H1 (cell line): ENCODE measurements at regions not wholly inside any gene's neighbourhood (a gene's known extent, or its start where the extent isn't known, plus 50 kb on each side); places are given as distances from the start of the nearest gene placed in this dataset.

Experiments used
- CTCF ChIA-PET: fragments of 300-600 bp; sonication (Branson Sonifier 250); formaldehyde crosslinking; loops from one replicate; lab custom pipeline; 2021; ENCODE audit not compliant: partially characterized antibody; lab: Charles Lee
- POLR2A ChIA-PET: fragments of 300-600 bp; sonication (Branson Sonifier 250); formaldehyde crosslinking; loops from one replicate; lab custom pipeline; 2021; ENCODE audit warnings: inconsistent platforms; ENCODE audit not compliant: partially characterized antibody; lab: Charles Lee
- DNase-seq, 2 experiments: peaks; one replicate each; pipeline versions ENCODE4 v3.0.0 to v3.0.0-alpha.2; 2010 to 2022; ENCODE audit warnings: low spot score in 2 of 2, low read depth in 1 of 2, mixed read lengths in 1 of 2
- FAIRE-seq: peaks from 2 replicates; lab custom pipeline; 2011; peaks lifted over from hg19 to GRCh38; lab: Jason Lieb, UNC
- H2AFZ ChIP-seq: 2 replicates; pipeline ENCODE4 v1.8.1; 2012; ENCODE audit warnings: low read length, inconsistent platforms
- H2AK5ac ChIP-seq: 2 replicates; pipeline ENCODE4 v1.6.1; 2013; ENCODE audit warnings: low read depth, low read length
- H2BK120ac ChIP-seq: replicated peaks from 2 replicates; pipeline ENCODE3; 2013; ENCODE audit warnings: low read depth, low read length, inconsistent platforms
- H2BK12ac ChIP-seq: 2 replicates; pipeline ENCODE4 v1.6.1; 2013; ENCODE audit warnings: low read depth, low read length
- H2BK15ac ChIP-seq: 2 replicates; pipeline ENCODE4 v1.6.1; 2013; ENCODE audit warnings: low read length
- H2BK20ac ChIP-seq: 2 replicates; pipeline ENCODE4 v1.6.1; 2013; ENCODE audit warnings: low read length
- H2BK5ac ChIP-seq: 2 replicates; pipeline ENCODE4 v1.6.1; 2013; ENCODE audit warnings: low read depth, low read length
- H3K14ac ChIP-seq: 2 replicates; pipeline ENCODE4 v1.6.1; 2013; ENCODE audit warnings: inconsistent platforms; ENCODE audit not compliant: insufficient read length
- H3K18ac ChIP-seq: 2 replicates; pipeline ENCODE4 v1.6.1; 2013; ENCODE audit warnings: low read length; ENCODE audit errors: extremely low read depth
- H3K23ac ChIP-seq: 2 replicates; pipeline ENCODE4 v1.6.1; 2013; ENCODE audit warnings: inconsistent platforms; ENCODE audit not compliant: insufficient read length
- H3K23me2 ChIP-seq: 2 replicates; pipeline ENCODE4 v1.6.1; 2013; ENCODE audit warnings: low read depth, low read length
- H3K27ac ChIP-seq: 2 replicates; pipeline ENCODE4 v1.6.1; 2011; ENCODE audit warnings: low read depth, low read length, inconsistent platforms
- H3K27me3 ChIP-seq, 4 experiments: replicated peaks in 1 of 4; 1 replicate in 1 of 4; 2 replicates in 3 of 4; pipeline versions ENCODE4 v1.6.1 to v1.8.1; 2011 to 2013; ENCODE audit warnings: low read length in 3 of 4, mild to moderate bottlenecking in 3 of 4, inconsistent platforms in 2 of 4, mixed read lengths in 2 of 4, moderate library complexity in 1 of 4; ENCODE audit not compliant: control insufficient read depth in 3 of 4, insufficient read depth in 3 of 4; ENCODE audit errors: extremely low read depth in 1 of 4
- H3K36me3 ChIP-seq, 4 experiments: 2 replicates each; pipeline versions ENCODE4 v1.6.1 to v1.8.1; 2011 to 2013; ENCODE audit warnings: mild to moderate bottlenecking in 4 of 4, low read length in 3 of 4, moderate library complexity in 2 of 4, control low read depth in 1 of 4, inconsistent platforms in 1 of 4; ENCODE audit not compliant: insufficient read depth in 4 of 4, control insufficient read depth in 2 of 4
- H3K4ac ChIP-seq: replicated peaks from 2 replicates; pipeline ENCODE3; 2013; ENCODE audit warnings: low read length, low read depth, mixed read lengths, inconsistent platforms; ENCODE audit not compliant: insufficient read length
- H3K4me1 ChIP-seq, 4 experiments: replicated peaks in 1 of 4; 1 replicate in 1 of 4; 2 replicates in 3 of 4; pipeline versions ENCODE4 v1.6.1 to v1.8.1; 2011 to 2013; ENCODE audit warnings: low read length in 3 of 4, inconsistent platforms in 2 of 4, mixed read lengths in 1 of 4; ENCODE audit not compliant: insufficient read depth in 4 of 4, control insufficient read depth in 3 of 4
- H3K4me2 ChIP-seq, 2 experiments: 2 replicates each; pipeline versions ENCODE4 v1.6.1 to v1.8.1; 2011 to 2013; ENCODE audit warnings: low read depth in 2 of 2, low read length in 2 of 2, control low read depth in 1 of 2, inconsistent platforms in 1 of 2, mild to moderate bottlenecking in 1 of 2; ENCODE audit not compliant: insufficient read depth in 1 of 2
- H3K4me3 ChIP-seq, 4 experiments: fragments of 200-600, 300-600 bp in 1 of 4; sonication (generic), shearing (Covaris generic), sonication (Bioruptor Twin) in 1 of 4; 2 replicates each; pipeline versions ENCODE4 v1.5.1 to v1.8.1; 2011 to 2016; ENCODE audit warnings: low read length in 4 of 4, low read depth in 3 of 4, control low read depth in 2 of 4, inconsistent platforms in 2 of 4, mild to moderate bottlenecking in 2 of 4, mixed read lengths in 1 of 4, moderate library complexity in 1 of 4; ENCODE audit not compliant: insufficient read depth in 2 of 4; ENCODE audit errors: extremely low read depth in 1 of 4
- H3K56ac ChIP-seq: replicated peaks from 2 replicates; pipeline ENCODE3; 2013; ENCODE audit warnings: low read depth, mild to moderate bottlenecking, mixed read lengths, low read length, inconsistent platforms; ENCODE audit not compliant: insufficient read length
- H3K79me1 ChIP-seq: 2 replicates; pipeline ENCODE4 v1.6.1; 2013; ENCODE audit warnings: low read depth, low read length, control low read depth
- H3K79me2 ChIP-seq, 2 experiments: 2 replicates each; pipeline versions ENCODE4 v1.6.1 to v1.8.1; 2012 to 2013; ENCODE audit warnings: low read length in 2 of 2, mild to moderate bottlenecking in 2 of 2, inconsistent platforms in 1 of 2; ENCODE audit not compliant: insufficient read depth in 2 of 2, control insufficient read depth in 1 of 2
- H3K9ac ChIP-seq, 4 experiments: replicated peaks in 1 of 4; 1 replicate in 1 of 4; 2 replicates in 3 of 4; pipeline versions ENCODE4 v1.6.1 to v1.8.1; 2011 to 2013; ENCODE audit warnings: low read depth in 3 of 4, low read length in 3 of 4, control low read depth in 2 of 4, mild to moderate bottlenecking in 2 of 4, moderate library complexity in 2 of 4, inconsistent platforms in 1 of 4; ENCODE audit errors: extremely low read depth in 1 of 4
- H3K9me3 ChIP-seq, 2 experiments: 2 replicates each; pipeline versions ENCODE4 v1.6.1 to v1.8.1; 2012 to 2013; ENCODE audit warnings: mild to moderate bottlenecking in 2 of 2, moderate library complexity in 2 of 2, control low read depth in 1 of 2, inconsistent platforms in 1 of 2, low read depth in 1 of 2, low read length in 1 of 2, mixed read lengths in 1 of 2; ENCODE audit not compliant: insufficient read depth in 2 of 2
- H4K20me1 ChIP-seq, 2 experiments: replicated peaks in 1 of 2; 2 replicates each; pipeline versions ENCODE3 to v1.8.1; 2011 to 2013; ENCODE audit warnings: inconsistent platforms in 2 of 2, low read length in 2 of 2, mild to moderate bottlenecking in 1 of 2; ENCODE audit not compliant: insufficient read depth in 2 of 2, control insufficient read depth in 1 of 2
- H4K5ac ChIP-seq: 2 replicates; pipeline ENCODE4 v1.6.1; 2013; ENCODE audit warnings: low read length, low read depth, mixed read lengths, inconsistent platforms; ENCODE audit not compliant: insufficient read length
- H4K8ac ChIP-seq: 2 replicates; pipeline ENCODE4 v1.8.0; 2013; ENCODE audit warnings: mild to moderate bottlenecking, moderate library complexity, low read length, inconsistent platforms; ENCODE audit not compliant: insufficient read depth; ENCODE audit errors: extremely low read depth
- H4K91ac ChIP-seq: replicated peaks from 2 replicates; pipeline ENCODE3; 2013; ENCODE audit warnings: low read length, mixed read lengths, inconsistent platforms; ENCODE audit not compliant: insufficient read length
- ASH2L ChIP-seq: fragments of 200-600, 300-600 bp; sonication (generic); IDR thresholded peaks from one replicate; pipeline ENCODE4 v1.7.1; 2017; ENCODE audit warnings: low read length
- CBX8 ChIP-seq: fragments of 300-800, 300-1000 bp; sonication (generic); IDR thresholded peaks from 2 replicates; pipeline ENCODE4 v1.7.1; 2016; ENCODE audit warnings: low read depth, low read length, borderline replicate concordance
- EP300 ChIP-seq, 2 experiments: IDR thresholded peaks; 1 replicate in 1 of 2; 2 replicates in 1 of 2; pipeline ENCODE4 v1.6.1; 2011 to 2012; ENCODE audit warnings: low read depth in 2 of 2, low read length in 2 of 2, mild to moderate bottlenecking in 2 of 2, borderline replicate concordance in 1 of 2, inconsistent platforms in 1 of 2, moderate library complexity in 1 of 2
- POLR2A ChIP-seq, 2 experiments: IDR thresholded peaks; 1 replicate in 1 of 2; 2 replicates in 1 of 2; pipeline ENCODE4 v1.6.1; 2011; ENCODE audit warnings: low read depth in 2 of 2, low read length in 2 of 2, mild to moderate bottlenecking in 2 of 2; ENCODE audit errors: control extremely low read depth in 1 of 2
- RXRA ChIP-seq: IDR thresholded peaks from 2 replicates; pipeline ENCODE4 v1.6.1; 2011; ENCODE audit warnings: low read depth, mild to moderate bottlenecking, low read length, moderate library complexity; ENCODE audit not compliant: insufficient read depth
- SAP30 ChIP-seq: fragments of 300-600 bp; sonication (generic); IDR thresholded peaks from 2 replicates; pipeline ENCODE4 v1.7.1; 2012; ENCODE audit warnings: low read length, moderate library complexity, mild to moderate bottlenecking, inconsistent platforms; ENCODE audit not compliant: insufficient read depth, insufficient replicate concordance
- SP1 ChIP-seq: IDR thresholded peaks from 2 replicates; pipeline ENCODE4 v1.6.1; 2011; ENCODE audit warnings: low read depth, low read length
- YY1 ChIP-seq: IDR thresholded peaks from 2 replicates; pipeline ENCODE4 v1.6.1; 2011; ENCODE audit warnings: low read depth, mild to moderate bottlenecking, low read length
- WGBS, 2 experiments: shearing (Covaris generic) in 1 of 2; methylation state at CpG; one replicate each; pipeline versions ENCODE4 v1.1.6 to v1.1.7; 2013 to 2015; ENCODE audit warnings: low lambda C conversion rate in 2 of 2, mixed read lengths in 2 of 2, inconsistent platforms in 1 of 2, low coverage in 1 of 2, missing lambda C conversion rate in 1 of 2; ENCODE audit not compliant: insufficient replicate concordance in 2 of 2, insufficient coverage in 1 of 2, insufficient read length in 1 of 2; ENCODE audit errors: extremely low coverage in 1 of 2, missing lambda C conversion rate in 1 of 2; 5-methylcytosine and 5-hydroxymethylcytosine counted together
- TF ChIP-seq, protein P1 (sequence below): IDR thresholded peaks from 2 replicates; pipeline ENCODE4 v1.6.1; 2012; ENCODE audit warnings: low read length, inconsistent platforms

DNA sequence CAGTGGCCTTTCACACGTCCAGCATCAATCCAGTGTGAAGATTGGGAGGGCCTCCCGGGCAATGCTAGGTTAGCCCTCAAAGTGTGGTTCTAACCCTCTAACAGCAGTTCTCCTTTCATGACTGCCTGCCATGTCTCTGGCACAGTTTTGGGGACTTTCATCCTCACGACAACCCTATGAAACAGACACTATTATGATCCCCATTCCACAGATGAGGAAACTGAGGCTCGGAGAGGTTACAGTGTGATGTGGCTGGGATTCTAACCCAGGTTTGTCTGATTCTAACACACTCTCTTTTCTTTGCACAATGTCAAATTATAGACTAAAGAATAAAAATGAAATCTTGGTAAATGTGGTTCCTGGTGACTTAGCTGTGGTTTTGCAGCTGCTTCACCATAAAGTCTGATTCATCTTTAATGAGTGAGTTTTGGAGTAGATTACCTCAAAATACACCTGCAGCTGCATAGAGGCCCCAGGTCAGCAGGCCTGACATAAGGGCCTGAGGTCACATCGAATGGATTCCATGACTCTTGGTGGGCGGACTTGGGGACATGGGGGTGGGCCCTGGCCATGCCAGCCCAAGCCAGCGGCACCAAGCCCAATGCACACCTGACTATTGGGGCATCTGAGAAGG, 214.4 kb downstream of the GLI2 start:
- WGBS, 2 experiments, result 93% methylated on average over 7 of the region's 7 CpGs; no CpG with 5 or more reads in 1 of the 2 experiments
- H2BK5ac ChIP-seq, result no peak overlapping the region
- no peak overlapping the region for H3K23ac ChIP-seq
- H3K23me2 ChIP-seq, result no peaks in the 10 kb centered on the region
- no peaks in the 10 kb centered on the region for H3K9me3 ChIP-seq
- no peak overlapping the region for H3K4me3 ChIP-seq
- H4K8ac ChIP-seq, result no peak overlapping the region
- FAIRE-seq, result no peak
- no peaks in the 10 kb centered on the region; a peak in 1 of 8 replicates for H3K36me3 ChIP-seq
- no peak overlapping the region for H3K27ac ChIP-seq
- no peak overlapping the region for H2AK5ac ChIP-seq
- H3K4ac ChIP-seq, result no peak overlapping the region
- no peak overlapping the region for H2AFZ ChIP-seq
- no peak overlapping the region for H2BK15ac ChIP-seq
- H3K4me2 ChIP-seq, result no peak overlapping the region
- no peak overlapping the region for H3K14ac ChIP-seq
- ChIA-PET CTCF (interaction anchor here (0.6 to 3.4 kb wide), 9 partner anchors 8 to 254 kb away, joined by 3 to 30 read pairs (median 4); no protein-coding TSS in a partner anchor), POLR2A (no interaction called here)
- H2BK20ac ChIP-seq, result no peak overlapping the region
- H3K79me1 ChIP-seq, result peaks cover 12% of the 10 kb centered on the region
- no peak overlapping the region for H3K56ac ChIP-seq
- no peaks in the 10 kb centered on the region for H3K27me3 ChIP-seq
- peaks cover 0 to 7% of the 10 kb centered on the region in 2 experiments; a peak in 1 of 4 replicates for H3K79me2 ChIP-seq
- no peaks in the 10 kb centered on the region; a peak in 1 of 7 replicates for H3K4me1 ChIP-seq
- no peak overlapping the region for H3K9ac ChIP-seq
- H4K20me1 ChIP-seq, result peaks cover 19 to 26% of the 10 kb centered on the region in 2 experiments
- no peak overlapping the region for H4K91ac ChIP-seq
- no peak overlapping the region for H2BK12ac ChIP-seq
- no peak overlapping the region for H3K18ac ChIP-seq
- DNase-seq, result no peak
- H4K5ac ChIP-seq, result no peak overlapping the region
- H2BK120ac ChIP-seq, result no peak overlapping the region
- no peak for TF ChIP-seq SAP30
- no peak for TF ChIP-seq YY1
- TF ChIP-seq RXRA, result no peak
- no peak for TF ChIP-seq CBX8
- TF ChIP-seq, protein P1, sequence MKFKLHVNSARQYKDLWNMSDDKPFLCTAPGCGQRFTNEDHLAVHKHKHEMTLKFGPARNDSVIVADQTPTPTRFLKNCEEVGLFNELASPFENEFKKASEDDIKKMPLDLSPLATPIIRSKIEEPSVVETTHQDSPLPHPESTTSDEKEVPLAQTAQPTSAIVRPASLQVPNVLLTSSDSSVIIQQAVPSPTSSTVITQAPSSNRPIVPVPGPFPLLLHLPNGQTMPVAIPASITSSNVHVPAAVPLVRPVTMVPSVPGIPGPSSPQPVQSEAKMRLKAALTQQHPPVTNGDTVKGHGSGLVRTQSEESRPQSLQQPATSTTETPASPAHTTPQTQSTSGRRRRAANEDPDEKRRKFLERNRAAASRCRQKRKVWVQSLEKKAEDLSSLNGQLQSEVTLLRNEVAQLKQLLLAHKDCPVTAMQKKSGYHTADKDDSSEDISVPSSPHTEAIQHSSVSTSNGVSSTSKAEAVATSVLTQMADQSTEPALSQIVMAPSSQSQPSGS, result no peak
- TF ChIP-seq SP1, result no peak
- TF ChIP-seq POLR2A (IDR thresholded peaks at IDR 0.05; ENCODE audit: control extremely low read depth in 1 of 2, low read depth in 2 of 2, low read length in 2 of 2), result no peak
- TF ChIP-seq ASH2L, result no peak
- no peak for TF ChIP-seq EP300 (IDR thresholded peaks at IDR 0.05; ENCODE audit: borderline replicate concordance in 1 of 2, low read depth in 2 of 2, low read length in 2 of 2)
